ENCODE measurements at regions not wholly inside any gene's neighbourhood (a gene's known extent, or its start where the extent isn't known, plus 50 kb on each side); places are given as distances from the start of the nearest gene placed in this dataset.

DNA sequence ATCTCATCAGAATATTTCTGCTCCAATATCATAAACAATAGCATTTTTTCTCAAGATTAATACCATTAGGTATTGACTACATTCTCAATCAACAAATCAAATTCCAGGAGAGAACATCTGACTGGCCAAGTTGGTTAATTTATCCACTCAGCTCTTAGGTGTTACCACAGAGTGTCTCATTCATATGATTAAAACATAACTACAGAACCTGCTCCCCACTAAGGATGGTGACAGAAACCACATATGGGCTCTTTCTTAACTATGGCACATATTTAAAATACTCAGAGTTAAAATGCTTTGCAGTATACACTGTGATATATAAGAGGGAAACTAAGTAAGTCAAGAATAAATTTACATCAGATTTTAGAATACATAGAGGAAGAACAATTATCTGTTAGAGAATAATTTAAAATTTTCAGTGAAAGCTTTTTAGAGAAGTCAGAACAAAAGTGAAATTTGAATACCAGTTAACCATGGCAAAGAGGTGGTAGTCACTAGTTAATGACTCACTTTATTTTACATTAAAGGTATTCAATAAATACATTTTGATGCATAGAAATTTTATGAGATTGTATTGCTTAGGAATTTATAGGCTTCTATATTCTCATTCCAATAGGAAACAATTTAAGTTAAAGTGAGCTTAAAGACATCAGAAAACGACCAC, 1120.8 kb upstream of the TMEFF2 start:
- no peak for DNase-seq (ENCODE audit: low read depth)
- no peak for TF ChIP-seq CTCF (conservative IDR thresholded peaks at IDR 0.05; ENCODE audit: low read length)
- H3K4me3 ChIP-seq (ENCODE audit: low read length), result no peak overlapping the region

DNA sequence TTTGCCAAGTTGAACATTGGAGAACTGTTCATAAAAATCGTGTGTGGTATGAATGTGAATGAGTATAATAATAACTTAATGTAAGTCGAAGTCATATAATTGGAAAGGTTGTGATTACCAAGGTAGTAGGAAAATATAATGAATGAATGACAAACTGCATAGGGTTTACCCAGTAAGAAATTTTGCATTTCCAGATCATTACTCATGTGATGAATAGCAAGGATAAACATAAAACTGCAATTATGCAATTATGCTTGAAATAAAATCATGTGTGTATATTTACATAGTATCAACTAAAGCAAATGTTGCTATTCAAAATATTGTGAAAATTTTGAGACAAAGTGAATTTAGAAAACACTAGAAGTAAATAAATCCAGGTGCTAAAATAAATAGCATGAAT, 1108.7 kb upstream of the TMEFF2 start:
- DNase-seq (ENCODE audit: low read depth), result no peak
- TF ChIP-seq CTCF (conservative IDR thresholded peaks at IDR 0.05; ENCODE audit: low read length), result no peak
- H3K4me3 ChIP-seq (ENCODE audit: low read length), result no peak overlapping the region

DNA sequence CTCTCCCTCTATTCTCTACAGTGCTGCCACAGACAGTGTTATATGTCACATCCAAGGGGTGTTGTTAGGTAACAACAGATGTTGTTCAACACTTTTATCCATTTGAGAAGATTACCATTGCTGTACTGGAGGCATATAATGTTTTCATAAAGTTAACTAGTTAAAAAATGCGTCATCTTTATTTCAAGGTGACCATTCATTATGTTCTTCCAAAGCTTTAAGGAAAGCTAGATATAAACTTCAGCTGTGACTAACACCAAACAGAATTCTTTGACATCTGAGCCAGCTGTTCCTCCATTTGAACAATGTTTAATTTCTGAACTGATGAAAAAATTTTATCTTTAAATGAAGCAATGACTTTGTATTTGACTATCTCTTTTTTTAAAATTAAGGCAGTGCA, 1099.6 kb upstream of the TMEFF2 start:
- H3K4me3 ChIP-seq (ENCODE audit: low read length), result no peak overlapping the region
- TF ChIP-seq CTCF (conservative IDR thresholded peaks at IDR 0.05; ENCODE audit: low read length), result no peak
- DNase-seq (ENCODE audit: low read depth), result no peak

- no peak overlapping the region for H3K4me3 ChIP-seq (ENCODE audit: low read length)
- no peak for DNase-seq (ENCODE audit: low read depth)
- TF ChIP-seq CTCF (conservative IDR thresholded peaks at IDR 0.05; ENCODE audit: low read length), result no peak
Observed at GRCh38 chr2:193279361-193279760, 1084.6 kb upstream of the TMEFF2 start.

- H3K4me3 ChIP-seq (ENCODE audit: low read length), result no peak overlapping the region
- TF ChIP-seq CTCF (conservative IDR thresholded peaks at IDR 0.05; ENCODE audit: low read length), result no peak
- DNase-seq (ENCODE audit: low read depth), result no peak
Observed at GRCh38 chr2:193276988-193277387, 1082.3 kb upstream of the TMEFF2 start.

GRCh38 chr2:193276560-193276959, 1081.8 kb upstream of the TMEFF2 start:
- no peak for TF ChIP-seq CTCF (conservative IDR thresholded peaks at IDR 0.05; ENCODE audit: low read length)
- no peak for DNase-seq (ENCODE audit: low read depth)
- H3K4me3 ChIP-seq (ENCODE audit: low read length), result no peak overlapping the region

GRCh38 chr2:193276069-193276468, 1081.3 kb upstream of the TMEFF2 start:
- TF ChIP-seq CTCF (conservative IDR thresholded peaks at IDR 0.05; ENCODE audit: low read length), result no peak
- no peak overlapping the region for H3K4me3 ChIP-seq (ENCODE audit: low read length)
- no peak for DNase-seq (ENCODE audit: low read depth)
